SK-N-SH (cell line): ENCODE measurements at regions not wholly inside any gene's neighbourhood (a gene's known extent, or its start where the extent isn't known, plus 50 kb on each side); places are given as distances from the start of the nearest gene placed in this dataset.

Experiments
- CTCF ChIA-PET: fragments of 300-600, 350-600 bp; formaldehyde crosslinking; extraction: SDS; loops from one replicate; lab custom pipeline; 2021; lab: Yijun Ruan, JAX
- POLR2A ChIA-PET: fragments of 350-600 bp; sonication (Branson Sonifier 250); formaldehyde crosslinking; extraction: SDS; loops from one replicate; lab custom pipeline; 2020; ENCODE audit warnings: antibody characterized with exemption, inconsistent platforms; lab: Yijun Ruan, JAX
- DNase-seq: peaks from one replicate; pipeline ENCODE4 v3.0.0; 2012
- H2AFZ ChIP-seq: fragments of 200-600 bp; sonication (generic); 2 replicates; pipeline ENCODE4 v1.8.1; 2016; ENCODE audit warnings: antibody characterized with exemption, mild to moderate bottlenecking, low read depth
- H3F3A ChIP-seq: fragments of 200-600 bp; sonication (generic); replicated peaks from 2 replicates; pipeline ENCODE3; 2016; ENCODE audit warnings: antibody characterized with exemption, mild to moderate bottlenecking; ENCODE audit not compliant: insufficient read depth
- H3K27ac ChIP-seq, 2 experiments: fragments of 200-500 bp in 1 of 2; fragments of 200-600 bp in 1 of 2; sonication (Bioruptor generic) in 1 of 2; sonication (generic), shearing (Covaris generic) in 1 of 2; 2 replicates each; pipeline versions ENCODE4 v1.5.1 to v1.6.1; 2014 to 2016; ENCODE audit warnings: low read depth in 2 of 2, inconsistent platforms in 1 of 2, low read length in 1 of 2, mild to moderate bottlenecking in 1 of 2, mixed read lengths in 1 of 2
- H3K27me3 ChIP-seq: fragments of 200-600 bp; sonication (generic), shearing (Covaris generic); 2 replicates; pipeline ENCODE4 v1.6.1; 2016; ENCODE audit warnings: mixed run types; ENCODE audit not compliant: insufficient read depth
- H3K36me3 ChIP-seq, 2 experiments: fragments of 200-500 bp in 1 of 2; fragments of 200-600 bp in 1 of 2; sonication (Bioruptor generic) in 1 of 2; sonication (generic) in 1 of 2; replicated peaks in 1 of 2; 2 replicates each; pipeline versions ENCODE3 to v1.5.1; 2014 to 2016; ENCODE audit warnings: low read length in 1 of 2, mild to moderate bottlenecking in 1 of 2; ENCODE audit not compliant: insufficient read depth in 2 of 2, control insufficient read depth in 1 of 2
- H3K4me1 ChIP-seq, 2 experiments: fragments of 200-500 bp in 1 of 2; fragments of 200-600 bp in 1 of 2; sonication (Bioruptor generic) in 1 of 2; sonication (generic), shearing (Covaris generic) in 1 of 2; 2 replicates each; pipeline versions ENCODE4 v1.5.1 to v1.6.1; 2014 to 2016; ENCODE audit warnings: low read depth in 1 of 2, low read length in 1 of 2, mixed run types in 1 of 2; ENCODE audit not compliant: insufficient read depth in 2 of 2, control insufficient read depth in 1 of 2
- H3K4me2 ChIP-seq: fragments of 200-600 bp; sonication (generic), shearing (Covaris generic); 2 replicates; pipeline ENCODE4 v1.6.1; 2017; ENCODE audit warnings: mixed run types
- H3K4me3 ChIP-seq, 2 experiments: fragments of 200-500 bp in 1 of 2; fragments of 200-600 bp in 1 of 2; sonication (Bioruptor generic) in 1 of 2; sonication (generic), shearing (Covaris generic) in 1 of 2; 2 replicates each; pipeline versions ENCODE4 v1.5.1 to v1.8.1; 2014 to 2016; ENCODE audit warnings: low read depth in 2 of 2, inconsistent platforms in 1 of 2, low read length in 1 of 2, mild to moderate bottlenecking in 1 of 2, mixed read lengths in 1 of 2, moderate library complexity in 1 of 2
- H3K79me2 ChIP-seq: fragments of 200-600 bp; sonication (generic); 2 replicates; pipeline ENCODE4 v1.8.1; 2017; ENCODE audit warnings: mild to moderate bottlenecking; ENCODE audit not compliant: insufficient read depth
- H3K9ac ChIP-seq: fragments of 200-600 bp; sonication (generic); 2 replicates; pipeline ENCODE4 v1.6.1; 2017; ENCODE audit warnings: mixed run types
- H3K9me2 ChIP-seq: fragments of 200-600 bp; sonication (generic); 2 replicates; pipeline ENCODE4 v1.6.1; 2017; ENCODE audit warnings: mixed run types
- H3K9me3 ChIP-seq: fragments of 200-600 bp; sonication (generic); 2 replicates; pipeline ENCODE4 v1.6.1; 2017; ENCODE audit warnings: mixed run types, mild to moderate bottlenecking, moderate library complexity
- H4K20me1 ChIP-seq: fragments of 200-600 bp; sonication (generic); 2 replicates; pipeline ENCODE4 v1.6.1; 2017; ENCODE audit warnings: mild to moderate bottlenecking, mixed run types; ENCODE audit not compliant: insufficient read depth
- ELF1 ChIP-seq: IDR thresholded peaks from 2 replicates; pipeline ENCODE4 v1.4.0; 2012
- EP300 ChIP-seq, 2 experiments: IDR thresholded peaks; 2 replicates each; pipeline versions ENCODE4 v1.4.0 to v1.6.1; 2012; ENCODE audit warnings: borderline replicate concordance in 1 of 2, low read depth in 1 of 2, low read length in 1 of 2
- FOSL2 ChIP-seq: IDR thresholded peaks from 2 replicates; pipeline ENCODE4 v1.4.0; 2012; ENCODE audit warnings: low read depth, mild to moderate bottlenecking, moderate library complexity, borderline replicate concordance
- MAX ChIP-seq: IDR thresholded peaks from 2 replicates; pipeline ENCODE4 v1.4.0; 2012; ENCODE audit warnings: low read depth
- NFIC ChIP-seq: IDR thresholded peaks from 2 replicates; pipeline ENCODE4 v1.4.0; 2012; ENCODE audit warnings: borderline replicate concordance
- PBX3 ChIP-seq: IDR thresholded peaks from 2 replicates; pipeline ENCODE4; 2012
- POLR2AphosphoS5 ChIP-seq: IDR thresholded peaks from 2 replicates; pipeline ENCODE4 v1.6.1; 2012; ENCODE audit warnings: low read depth, low read length
- RCOR1 ChIP-seq: fragments of 150-350 bp; IDR thresholded peaks from 2 replicates; pipeline ENCODE4 v1.6.1; 2017; ENCODE audit warnings: antibody characterized with exemption, low read length
- REST ChIP-seq: IDR thresholded peaks from 2 replicates; pipeline ENCODE4 v1.6.1; 2012; ENCODE audit warnings: mild to moderate bottlenecking, low read depth, low read length, moderate library complexity
- RFX5 ChIP-seq: IDR thresholded peaks from 2 replicates; pipeline ENCODE4 v1.6.1; 2012; ENCODE audit warnings: mild to moderate bottlenecking, improper control_type of control experiment, low read length
- SIN3A ChIP-seq: IDR thresholded peaks from 2 replicates; pipeline ENCODE4 v1.6.1; 2012; ENCODE audit warnings: low read depth, mild to moderate bottlenecking, low read length, moderate library complexity, borderline replicate concordance
- SMC3 ChIP-seq: IDR thresholded peaks from 2 replicates; pipeline ENCODE4 v1.6.1; 2012; ENCODE audit warnings: low read depth, low read length, improper control_type of control experiment
- TAF1 ChIP-seq: IDR thresholded peaks from 2 replicates; pipeline ENCODE4 v1.6.1; 2012; ENCODE audit warnings: low read depth, mild to moderate bottlenecking, low read length, moderate library complexity, borderline replicate concordance
- ZBTB33 ChIP-seq: IDR thresholded peaks from 2 replicates; pipeline ENCODE4 v1.4.0; 2012; ENCODE audit warnings: low read depth, borderline replicate concordance
- WGBS: methylation state at CpG from one replicate; pipeline ENCODE4 v1.1.6; 2017; ENCODE audit warnings: low lambda C conversion rate; 5-methylcytosine and 5-hydroxymethylcytosine counted together

- POLR2A ChIA-PET = no interaction called here
- no peak for DNase-seq
- H3K79me2 ChIP-seq = no peaks in the 10 kb centered on the region
- no peaks in the 10 kb centered on the region for H3F3A ChIP-seq
- no peaks in the 10 kb centered on the region for H3K9me2 ChIP-seq
- no peak overlapping the region for H3K9ac ChIP-seq
- H3K4me3 ChIP-seq = no peak overlapping the region
- no peaks in the 10 kb centered on the region for H4K20me1 ChIP-seq
- no peak overlapping the region for H2AFZ ChIP-seq
- no peaks in the 10 kb centered on the region for H3K36me3 ChIP-seq
- no peak for TF ChIP-seq REST
- TF ChIP-seq RFX5 = no peak
- no peak for TF ChIP-seq PBX3
- TF ChIP-seq EP300 (IDR thresholded peaks at IDR 0.05; ENCODE audit: borderline replicate concordance in 1 of 2, low read depth in 1 of 2, low read length in 1 of 2) = no peak
- no peak for TF ChIP-seq NFIC
- TF ChIP-seq ZBTB33 = no peak
- TF ChIP-seq TAF1 = no peak
- TF ChIP-seq FOSL2 = no peak
- no peak for TF ChIP-seq RCOR1
- no peak for TF ChIP-seq SIN3A
- no peak for TF ChIP-seq ELF1
- TF ChIP-seq MAX = no peak
- TF ChIP-seq POLR2AphosphoS5 = no peak
- TF ChIP-seq SMC3 = no peak
- H3K27me3 ChIP-seq = peaks cover 3% of the 10 kb centered on the region; the same call in 1 of the 2 replicates
- H3K4me1 ChIP-seq = no peaks in the 10 kb centered on the region; a peak in 1 of 4 replicates
- WGBS = 22% methylated on average over 3 of the region's 3 CpGs
- H3K9me3 ChIP-seq = no peaks in the 10 kb centered on the region
- no peak overlapping the region for H3K4me2 ChIP-seq
- CTCF ChIA-PET = interaction anchor here (0.6 kb wide), 1 partner anchor 332 kb away, joined by 3 read pairs; no protein-coding TSS in a partner anchor
- no peak overlapping the region for H3K27ac ChIP-seq
Measured at GRCh38 chr4:167943872-167944505, 148.3 kb upstream of the ANXA10 start.
